Neutrophil (primary cell): ENCODE measurements at regions not wholly inside any gene's neighbourhood (a gene's known extent, or its start where the extent isn't known, plus 50 kb on each side); places are given as distances from the start of the nearest gene placed in this dataset.

Source experiments
- H3K27ac ChIP-seq: fragments of 200-600 bp; sonication (generic); 2 replicates; pipeline ENCODE4 v1.5.1; 2016; ENCODE audit warnings: mild to moderate bottlenecking, moderate library complexity
- H3K27me3 ChIP-seq: fragments of 200-600 bp; sonication (generic); 2 replicates; pipeline ENCODE4 v1.6.0; 2016; ENCODE audit warnings: mild to moderate bottlenecking
- H3K36me3 ChIP-seq: fragments of 200-600 bp; sonication (generic); 2 replicates; pipeline ENCODE4 v1.5.1; 2017
- H3K4me1 ChIP-seq, 2 experiments: fragments of 200-600 bp in 1 of 2; sonication (generic) in 1 of 2; 1 replicate in 1 of 2; 2 replicates in 1 of 2; pipeline versions ENCODE4 v1.5.1 to v1.6.1; 2013 to 2016; ENCODE audit warnings: low read depth in 1 of 2, low read length in 1 of 2, mild to moderate bottlenecking in 1 of 2, moderate library complexity in 1 of 2; ENCODE audit not compliant: control insufficient read depth in 1 of 2, insufficient read depth in 1 of 2
- H3K4me3 ChIP-seq, 2 experiments: fragments of 200-600 bp in 1 of 2; sonication (generic) in 1 of 2; 1 replicate in 1 of 2; 2 replicates in 1 of 2; pipeline ENCODE4 v1.5.1; 2013 to 2016; ENCODE audit warnings: low read depth in 1 of 2, low read length in 1 of 2, mild to moderate bottlenecking in 1 of 2, moderate library complexity in 1 of 2
- H3K9me3 ChIP-seq: fragments of 200-600 bp; sonication (generic); 2 replicates; pipeline ENCODE4 v1.5.1; 2016
- CTCF ChIP-seq: fragments of 200-600 bp; sonication (generic); IDR thresholded peaks from 2 replicates; pipeline ENCODE4 v1.5.1; 2016; ENCODE audit warnings: antibody characterized with exemption

- Histone ChIP-seq H3K9me3 (no peaks in the 10 kb centered on the region), H3K4me1 (no peaks in the 10 kb centered on the region), H3K36me3 (no peaks in the 10 kb centered on the region), H3K27me3 (no peaks in the 10 kb centered on the region), H3K27ac (no peak overlapping the region), H3K4me3 (no peak overlapping the region)
- TF ChIP-seq CTCF: no peak
Observed at GRCh38 chr12:67506739-67507138, 141.8 kb upstream of the DYRK2 start.

GRCh38 chr12:67508830-67509229, 139.7 kb upstream of the DYRK2 start:
- Histone ChIP-seq H3K9me3 (no peaks in the 10 kb centered on the region), H3K27me3 (no peaks in the 10 kb centered on the region), H3K4me3 (no peak overlapping the region), H3K27ac (no peak overlapping the region), H3K4me1 (no peaks in the 10 kb centered on the region), H3K36me3 (no peaks in the 10 kb centered on the region)
- TF ChIP-seq CTCF: no peak

DNA sequence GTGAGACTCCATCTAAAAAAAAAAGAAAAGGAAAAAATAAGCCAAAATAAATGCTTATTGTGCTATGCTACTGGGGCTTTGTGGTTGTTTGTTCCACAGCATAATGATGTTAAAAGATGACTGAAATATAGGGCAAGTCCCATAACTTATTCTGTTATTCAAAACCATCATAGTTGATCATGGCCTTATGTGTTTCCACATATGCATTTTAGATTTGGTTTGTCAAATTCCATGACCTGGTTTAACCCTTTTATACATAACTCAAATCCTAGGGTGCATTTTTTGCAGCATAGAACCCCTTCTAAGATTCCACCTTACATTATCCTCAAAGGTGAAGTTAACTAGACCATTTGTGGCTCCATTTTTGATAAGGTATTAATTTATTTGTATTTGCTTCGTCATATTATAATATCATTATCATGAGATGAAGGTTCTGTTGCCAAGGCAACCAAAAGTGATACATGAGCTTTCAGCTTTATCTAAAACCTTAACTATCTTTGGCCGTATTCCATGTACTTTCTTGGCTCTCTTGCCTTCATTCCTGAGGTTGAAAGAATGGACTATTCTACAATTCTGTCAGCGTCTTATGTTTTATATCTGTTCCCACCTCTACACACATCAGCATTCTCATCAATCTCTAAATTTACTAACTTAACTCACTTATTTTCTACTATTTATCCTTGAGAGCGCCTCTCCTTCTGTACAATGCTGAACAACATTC, 138.7 kb upstream of the DYRK2 start:
- Histone ChIP-seq H3K27me3 (no peaks in the 10 kb centered on the region), H3K4me3 (no peak overlapping the region), H3K36me3 (no peaks in the 10 kb centered on the region), H3K27ac (no peak overlapping the region), H3K4me1 (no peaks in the 10 kb centered on the region), H3K9me3 (no peaks in the 10 kb centered on the region)
- no peak for TF ChIP-seq CTCF

- H3K36me3 ChIP-seq: no peaks in the 10 kb centered on the region
- H3K4me3 ChIP-seq: no peak overlapping the region
- H3K27ac ChIP-seq: no peak overlapping the region
- no peak for TF ChIP-seq CTCF
- H3K4me1 ChIP-seq: no peaks in the 10 kb centered on the region
- peaks cover 20% of the 10 kb centered on the region for H3K27me3 ChIP-seq
- no peaks in the 10 kb centered on the region for H3K9me3 ChIP-seq
Observed at GRCh38 chr12:67512061-67512460, 136.5 kb upstream of the DYRK2 start.

- peaks cover 33% of the 10 kb centered on the region for H3K27me3 ChIP-seq
- no peaks in the 10 kb centered on the region for H3K36me3 ChIP-seq
- H3K4me1 ChIP-seq: no peaks in the 10 kb centered on the region
- no peak for TF ChIP-seq CTCF
- H3K4me3 ChIP-seq: no peak overlapping the region
- no peak overlapping the region for H3K27ac ChIP-seq
- no peaks in the 10 kb centered on the region for H3K9me3 ChIP-seq
Observed at GRCh38 chr12:67514502-67514901, 134.0 kb upstream of the DYRK2 start.
